HL-60 (cell line): ENCODE measurements at regions not wholly inside any gene's neighbourhood (a gene's known extent, or its start where the extent isn't known, plus 50 kb on each side); places are given as distances from the start of the nearest gene placed in this dataset.

ENCODE experiments used
- DNase-seq, 2 experiments: peaks; one replicate each; pipeline ENCODE4 v3.0.0-alpha.2; 2010 to 2020; ENCODE audit warnings: low read depth in 1 of 2, low spot score in 1 of 2
- H3K27ac ChIP-seq: fragments of 250-450 bp; sonication (Bioruptor Pico); replicated peaks from 2 replicates; pipeline ENCODE4 v1.5.1; 2020; ENCODE audit warnings: mild to moderate bottlenecking, moderate library complexity
- H3K27me3 ChIP-seq: fragments of 250-450 bp; sonication (Bioruptor Pico); 2 replicates; pipeline ENCODE4 v1.5.1; 2021; ENCODE audit warnings: mild to moderate bottlenecking, moderate library complexity; ENCODE audit not compliant: insufficient read depth, poor library complexity, severe bottlenecking
- H3K4me3 ChIP-seq: replicated peaks from 2 replicates; pipeline ENCODE4 v1.5.1; 2011; ENCODE audit warnings: mild to moderate bottlenecking, control low read depth, low read length; ENCODE audit not compliant: insufficient read depth
- CTCF ChIP-seq: IDR thresholded peaks from one replicate; pipeline ENCODE4 v1.5.1; 2011; ENCODE audit warnings: low read length, control low read depth, inconsistent platforms; ENCODE audit not compliant: insufficient read depth
- GABPA ChIP-seq: IDR thresholded peaks from 2 replicates; pipeline ENCODE4 v1.6.1; 2012; ENCODE audit warnings: low read depth
- POLR2AphosphoS5 ChIP-seq: IDR thresholded peaks from 2 replicates; pipeline ENCODE4 v1.6.1; 2012; ENCODE audit warnings: low read depth
- REST ChIP-seq: IDR thresholded peaks from 2 replicates; pipeline ENCODE4 v1.6.1; 2012; ENCODE audit warnings: low read depth; ENCODE audit not compliant: insufficient replicate concordance
- SPI1 ChIP-seq: IDR thresholded peaks from 2 replicates; pipeline ENCODE4 v1.6.1; 2012; ENCODE audit warnings: low read depth, mild to moderate bottlenecking, borderline replicate concordance

DNA sequence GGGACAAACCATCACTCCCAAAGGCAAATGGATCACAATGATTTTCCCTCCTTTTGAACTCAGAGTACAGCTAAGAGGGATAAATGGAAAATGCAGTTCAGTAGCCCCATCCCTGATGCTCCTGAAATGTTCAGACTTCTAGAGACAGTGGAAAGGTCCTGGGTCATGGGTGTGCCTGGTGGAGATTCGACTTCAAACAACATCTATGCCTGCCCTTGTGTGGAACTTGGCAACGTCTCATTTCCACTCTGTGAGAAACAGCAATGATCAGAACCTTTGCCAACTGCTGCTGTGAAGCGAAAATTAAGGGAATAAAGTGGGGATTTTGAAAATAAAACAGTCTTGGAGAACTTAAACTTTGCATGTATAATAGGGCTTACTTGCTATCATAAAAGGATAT is 778.1 kb downstream of the SEMA5A start:
- no peak for TF ChIP-seq REST
- TF ChIP-seq POLR2AphosphoS5, result no peak
- no peak for TF ChIP-seq SPI1
- no peak for TF ChIP-seq GABPA
- no peak for TF ChIP-seq CTCF
- no peak overlapping the region for H3K4me3 ChIP-seq
- H3K27ac ChIP-seq, result no peak overlapping the region
- H3K27me3 ChIP-seq, result no peaks in the 10 kb centered on the region
- DNase-seq, result no peak

- DNase-seq, result no peak
- H3K27ac ChIP-seq, result no peak overlapping the region
- H3K4me3 ChIP-seq, result no peak overlapping the region
- TF ChIP-seq GABPA (no peak), POLR2AphosphoS5 (no peak), SPI1 (no peak), CTCF (no peak), REST (no peak)
- H3K27me3 ChIP-seq, result no peaks in the 10 kb centered on the region
Observed at GRCh38 chr5:8769631-8770030, 776.2 kb downstream of the SEMA5A start.

GRCh38 chr5:8770431-8770830 is 775.4 kb downstream of the SEMA5A start:
- DNase-seq, result no peak
- Histone ChIP-seq H3K27ac (no peak overlapping the region), H3K27me3 (no peaks in the 10 kb centered on the region), H3K4me3 (no peak overlapping the region)
- TF ChIP-seq POLR2AphosphoS5 (no peak), SPI1 (no peak), REST (no peak), GABPA (no peak), CTCF (no peak)
